Keratinocyte (primary cell): ENCODE measurements at regions not wholly inside any gene's neighbourhood (a gene's known extent, or its start where the extent isn't known, plus 50 kb on each side); places are given as distances from the start of the nearest gene placed in this dataset.

Experiments used
- DNase-seq: peaks from one replicate; pipeline ENCODE4 v3.0.0-alpha.2; 2011; ENCODE audit warnings: low read depth, missing footprints, low spot score
- FAIRE-seq: peaks from 2 replicates; lab custom pipeline; 2011; peaks lifted over from hg19 to GRCh38; lab: Jason Lieb, UNC
- H2AFZ ChIP-seq: 2 replicates; pipeline ENCODE4 v1.6.0; 2012; ENCODE audit warnings: low read length, control low read depth, inconsistent platforms; ENCODE audit not compliant: control insufficient read depth
- H3K27ac ChIP-seq: 2 replicates; pipeline ENCODE4 v1.5.1; 2011; ENCODE audit warnings: low read length; ENCODE audit not compliant: control insufficient read depth, insufficient read depth
- H3K27me3 ChIP-seq: 3 replicates; pipeline ENCODE4 v1.6.0; 2011; ENCODE audit warnings: low read length; ENCODE audit not compliant: control insufficient read depth, insufficient read depth; ENCODE audit errors: extremely low read depth
- H3K36me3 ChIP-seq, 2 experiments: 2 replicates in 1 of 2; 3 replicates in 1 of 2; pipeline ENCODE4 v1.5.1; 2011; ENCODE audit warnings: low read length in 2 of 2, mild to moderate bottlenecking in 1 of 2; ENCODE audit not compliant: control insufficient read depth in 2 of 2, insufficient read depth in 2 of 2; ENCODE audit errors: extremely low read depth in 1 of 2
- H3K4me1 ChIP-seq: 3 replicates; pipeline ENCODE4 v1.5.1; 2011; ENCODE audit warnings: low read length; ENCODE audit not compliant: control insufficient read depth, insufficient read depth; ENCODE audit errors: extremely low read depth
- H3K4me2 ChIP-seq: 3 replicates; pipeline ENCODE4 v1.6.0; 2011; ENCODE audit warnings: low read depth, low read length; ENCODE audit not compliant: control insufficient read depth, insufficient read depth; ENCODE audit errors: extremely low read depth
- H3K4me3 ChIP-seq, 3 experiments: fragments of 200-600 bp in 1 of 3; sonication (generic) in 1 of 3; 2 replicates in 2 of 3; 3 replicates in 1 of 3; pipeline ENCODE4 v1.5.1; 2011 to 2016; ENCODE audit warnings: low read length in 3 of 3, mild to moderate bottlenecking in 3 of 3, control low read depth in 2 of 3, inconsistent platforms in 1 of 3, low read depth in 1 of 3, mixed read lengths in 1 of 3, mixed run types in 1 of 3, moderate library complexity in 1 of 3; ENCODE audit not compliant: control insufficient read depth in 2 of 3, insufficient read depth in 2 of 3; ENCODE audit errors: extremely low read depth in 1 of 3
- H3K79me2 ChIP-seq: 2 replicates; pipeline ENCODE4 v1.6.0; 2012; ENCODE audit warnings: low read length; ENCODE audit not compliant: control insufficient read depth, insufficient read depth
- H3K9ac ChIP-seq: 3 replicates; pipeline ENCODE4 v1.6.0; 2011; ENCODE audit warnings: low read length; ENCODE audit not compliant: control insufficient read depth, insufficient read depth; ENCODE audit errors: extremely low read depth
- H3K9me1 ChIP-seq: 3 replicates; pipeline ENCODE4 v1.6.0; 2011; ENCODE audit warnings: low read length; ENCODE audit not compliant: control insufficient read depth, insufficient read depth; ENCODE audit errors: extremely low read depth
- H3K9me3 ChIP-seq: 2 replicates; pipeline ENCODE4 v1.5.1; 2012; ENCODE audit warnings: low read depth, low read length; ENCODE audit not compliant: control insufficient read depth
- H4K20me1 ChIP-seq: 3 replicates; pipeline ENCODE4 v1.6.0; 2011; ENCODE audit warnings: low read length; ENCODE audit not compliant: control insufficient read depth, insufficient read depth; ENCODE audit errors: extremely low read depth
- EZH2 ChIP-seq: IDR thresholded peaks from one replicate; pipeline ENCODE4 v1.6.1; 2012; ENCODE audit warnings: inconsistent platforms, mild to moderate bottlenecking, low read length, moderate library complexity
- dilution Hi-C: fragments of 300-500 bp; cut with MboI; formaldehyde crosslinking; loops from one replicate; pipeline ENCODE4 v1.7.0; 2020; ENCODE audit warnings: low sequenced_read_pairs; ENCODE audit not compliant: extremely low pct_ligation_motif_present
- TF ChIP-seq, protein P1 (sequence below), 3 experiments: IDR thresholded peaks in 1 of 3; conservative IDR thresholded peaks in 1 of 3; optimal IDR thresholded peaks in 1 of 3; 2 replicates in 2 of 3; 3 replicates in 1 of 3; pipeline versions ENCODE3 to v1.5.1; 2011; ENCODE audit warnings: low read length in 3 of 3, mild to moderate bottlenecking in 3 of 3, moderate library complexity in 2 of 3, control low read depth in 1 of 3, inconsistent platforms in 1 of 3; ENCODE audit not compliant: insufficient read depth in 2 of 3; ENCODE audit errors: extremely low read depth in 1 of 3

DNA sequence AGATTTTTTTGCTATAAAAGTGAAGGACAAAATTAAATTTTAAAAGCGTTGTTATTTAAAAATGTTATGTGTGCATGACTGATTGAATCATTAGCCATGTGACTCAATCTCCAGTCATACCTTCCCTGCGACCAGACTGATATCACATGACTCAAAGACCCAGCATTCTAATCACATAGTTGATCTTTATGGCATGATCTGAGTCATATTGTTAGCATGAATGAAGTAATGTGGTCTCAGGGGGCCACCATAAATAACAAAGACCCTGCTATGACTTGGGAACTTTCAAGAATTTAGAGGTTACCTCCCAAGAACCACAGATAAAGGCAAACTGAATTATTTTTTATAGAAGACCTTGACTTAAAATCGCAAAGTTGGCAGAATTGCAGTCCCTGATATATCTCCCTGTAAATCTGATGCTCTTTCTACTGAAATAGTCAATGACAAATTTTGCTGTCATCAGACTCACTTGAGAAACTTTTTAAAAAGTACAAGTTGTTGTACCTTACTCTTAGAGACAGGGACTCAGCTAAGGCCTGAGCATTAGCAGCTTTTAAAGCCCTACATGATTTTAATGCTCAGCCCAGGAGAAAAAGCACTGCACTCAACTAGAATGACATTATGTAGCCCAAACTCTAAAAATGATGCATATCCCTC lies 717.3 kb downstream of the XPNPEP1 start:
- no peaks in the 10 kb centered on the region for H3K27me3 ChIP-seq
- H3K9me1 ChIP-seq = no peaks in the 10 kb centered on the region
- H3K4me1 ChIP-seq = no peaks in the 10 kb centered on the region
- H3K4me3 ChIP-seq = no peak overlapping the region
- H2AFZ ChIP-seq = no peak overlapping the region
- no peaks in the 10 kb centered on the region for H3K9me3 ChIP-seq
- no peak overlapping the region for H3K9ac ChIP-seq
- DNase-seq (no peak), FAIRE-seq (no peak)
- no peak for TF ChIP-seq EZH2
- TF ChIP-seq, protein P1, sequence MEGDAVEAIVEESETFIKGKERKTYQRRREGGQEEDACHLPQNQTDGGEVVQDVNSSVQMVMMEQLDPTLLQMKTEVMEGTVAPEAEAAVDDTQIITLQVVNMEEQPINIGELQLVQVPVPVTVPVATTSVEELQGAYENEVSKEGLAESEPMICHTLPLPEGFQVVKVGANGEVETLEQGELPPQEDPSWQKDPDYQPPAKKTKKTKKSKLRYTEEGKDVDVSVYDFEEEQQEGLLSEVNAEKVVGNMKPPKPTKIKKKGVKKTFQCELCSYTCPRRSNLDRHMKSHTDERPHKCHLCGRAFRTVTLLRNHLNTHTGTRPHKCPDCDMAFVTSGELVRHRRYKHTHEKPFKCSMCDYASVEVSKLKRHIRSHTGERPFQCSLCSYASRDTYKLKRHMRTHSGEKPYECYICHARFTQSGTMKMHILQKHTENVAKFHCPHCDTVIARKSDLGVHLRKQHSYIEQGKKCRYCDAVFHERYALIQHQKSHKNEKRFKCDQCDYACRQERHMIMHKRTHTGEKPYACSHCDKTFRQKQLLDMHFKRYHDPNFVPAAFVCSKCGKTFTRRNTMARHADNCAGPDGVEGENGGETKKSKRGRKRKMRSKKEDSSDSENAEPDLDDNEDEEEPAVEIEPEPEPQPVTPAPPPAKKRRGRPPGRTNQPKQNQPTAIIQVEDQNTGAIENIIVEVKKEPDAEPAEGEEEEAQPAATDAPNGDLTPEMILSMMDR (optimal IDR thresholded peaks at IDR 0.05 in 1 of 3, IDR thresholded peaks at IDR 0.05 in 1 of 3, conservative IDR thresholded peaks at IDR 0.05 in 1 of 3; ENCODE audit: extremely low read depth in 1 of 3, insufficient read depth in 2 of 3, low read length in 3 of 3) = no peak
- H4K20me1 ChIP-seq = no peaks in the 10 kb centered on the region
- no peak overlapping the region for H3K27ac ChIP-seq
- no peak overlapping the region for H3K4me2 ChIP-seq
- H3K36me3 ChIP-seq = no peaks in the 10 kb centered on the region
- no peaks in the 10 kb centered on the region for H3K79me2 ChIP-seq
- dilution Hi-C loops = no loop called here

DNA sequence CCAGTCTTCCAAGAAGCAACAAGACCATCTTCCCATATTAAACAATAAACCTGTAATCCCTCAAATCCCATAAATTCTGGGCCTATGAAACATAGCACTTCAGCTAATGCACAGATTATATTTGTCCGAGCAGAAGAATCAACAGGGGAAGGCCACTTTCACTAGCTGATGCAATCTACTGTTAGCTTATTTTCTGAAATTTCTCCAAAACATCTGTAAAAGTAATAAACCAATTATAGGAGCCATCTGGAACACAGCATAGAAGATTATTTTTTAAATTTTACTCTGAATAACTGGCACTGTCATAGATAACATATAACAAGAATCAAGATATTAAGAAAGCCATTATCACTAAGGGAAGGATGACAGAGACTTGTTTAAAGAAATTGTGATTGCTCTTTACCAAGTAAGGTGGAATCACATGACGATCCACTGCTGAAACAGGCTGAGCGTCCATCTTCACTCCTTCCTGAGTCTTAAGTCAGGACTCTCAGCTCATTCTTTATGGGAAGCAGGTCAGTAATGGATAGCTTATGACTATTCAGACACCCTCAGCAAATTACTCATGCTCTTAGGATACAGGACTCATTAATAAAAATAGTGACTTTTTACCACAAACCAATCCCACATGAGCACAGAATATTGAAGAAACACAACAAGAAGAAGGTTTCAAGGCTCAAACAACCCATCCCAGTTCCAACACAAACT lies 719.5 kb downstream of the XPNPEP1 start:
- Histone ChIP-seq H2AFZ (no peak overlapping the region), H3K79me2 (no peaks in the 10 kb centered on the region), H3K4me2 (no peak overlapping the region), H3K27ac (no peak overlapping the region), H3K27me3 (no peaks in the 10 kb centered on the region), H3K4me1 (no peaks in the 10 kb centered on the region), H3K9ac (no peak overlapping the region), H3K36me3 (no peaks in the 10 kb centered on the region), H3K9me1 (no peaks in the 10 kb centered on the region), H3K4me3 (no peak overlapping the region), H4K20me1 (no peaks in the 10 kb centered on the region), H3K9me3 (no peaks in the 10 kb centered on the region)
- FAIRE-seq = no peak
- DNase-seq = no peak
- TF ChIP-seq, protein P1 (optimal IDR thresholded peaks at IDR 0.05 in 1 of 3, IDR thresholded peaks at IDR 0.05 in 1 of 3, conservative IDR thresholded peaks at IDR 0.05 in 1 of 3; ENCODE audit: extremely low read depth in 1 of 3, insufficient read depth in 2 of 3, low read length in 3 of 3) = no peak
- TF ChIP-seq EZH2 = no peak
- dilution Hi-C loops = no loop called here
